C4-2B (cell line): ENCODE measurements at regions not wholly inside any gene's neighbourhood (a gene's known extent, or its start where the extent isn't known, plus 50 kb on each side); places are given as distances from the start of the nearest gene placed in this dataset.

ENCODE experiments used
- ZFX ChIP-seq: fragments of 450-650 bp; IDR thresholded peaks from 2 replicates; pipeline ENCODE4 v1.6.1; 2017
- TF ChIP-seq, protein P1 (sequence below): fragments of 450-650 bp; conservative IDR thresholded peaks from 2 replicates; pipeline ENCODE4 v1.5.1; 2017; ENCODE audit warnings: mild to moderate bottlenecking

- TF ChIP-seq, protein P1, sequence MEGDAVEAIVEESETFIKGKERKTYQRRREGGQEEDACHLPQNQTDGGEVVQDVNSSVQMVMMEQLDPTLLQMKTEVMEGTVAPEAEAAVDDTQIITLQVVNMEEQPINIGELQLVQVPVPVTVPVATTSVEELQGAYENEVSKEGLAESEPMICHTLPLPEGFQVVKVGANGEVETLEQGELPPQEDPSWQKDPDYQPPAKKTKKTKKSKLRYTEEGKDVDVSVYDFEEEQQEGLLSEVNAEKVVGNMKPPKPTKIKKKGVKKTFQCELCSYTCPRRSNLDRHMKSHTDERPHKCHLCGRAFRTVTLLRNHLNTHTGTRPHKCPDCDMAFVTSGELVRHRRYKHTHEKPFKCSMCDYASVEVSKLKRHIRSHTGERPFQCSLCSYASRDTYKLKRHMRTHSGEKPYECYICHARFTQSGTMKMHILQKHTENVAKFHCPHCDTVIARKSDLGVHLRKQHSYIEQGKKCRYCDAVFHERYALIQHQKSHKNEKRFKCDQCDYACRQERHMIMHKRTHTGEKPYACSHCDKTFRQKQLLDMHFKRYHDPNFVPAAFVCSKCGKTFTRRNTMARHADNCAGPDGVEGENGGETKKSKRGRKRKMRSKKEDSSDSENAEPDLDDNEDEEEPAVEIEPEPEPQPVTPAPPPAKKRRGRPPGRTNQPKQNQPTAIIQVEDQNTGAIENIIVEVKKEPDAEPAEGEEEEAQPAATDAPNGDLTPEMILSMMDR, result no peak
- no peak for TF ChIP-seq ZFX
Measured at GRCh38 chr9:134266418-134266817, 59.8 kb upstream of the RXRA start.
